Keratinocyte (primary cell): ENCODE measurements at regions not wholly inside any gene's neighbourhood (a gene's known extent, or its start where the extent isn't known, plus 50 kb on each side); places are given as distances from the start of the nearest gene placed in this dataset.

Experiments
- DNase-seq: peaks from one replicate; pipeline ENCODE4 v3.0.0-alpha.2; 2011; ENCODE audit warnings: low read depth, missing footprints, low spot score
- FAIRE-seq: peaks from 2 replicates; lab custom pipeline; 2011; peaks lifted over from hg19 to GRCh38; lab: Jason Lieb, UNC
- H2AFZ ChIP-seq: 2 replicates; pipeline ENCODE4 v1.6.0; 2012; ENCODE audit warnings: low read length, control low read depth, inconsistent platforms; ENCODE audit not compliant: control insufficient read depth
- H3K27ac ChIP-seq: 2 replicates; pipeline ENCODE4 v1.5.1; 2011; ENCODE audit warnings: low read length; ENCODE audit not compliant: control insufficient read depth, insufficient read depth
- H3K27me3 ChIP-seq: 3 replicates; pipeline ENCODE4 v1.6.0; 2011; ENCODE audit warnings: low read length; ENCODE audit not compliant: control insufficient read depth, insufficient read depth; ENCODE audit errors: extremely low read depth
- H3K36me3 ChIP-seq, 2 experiments: 2 replicates in 1 of 2; 3 replicates in 1 of 2; pipeline ENCODE4 v1.5.1; 2011; ENCODE audit warnings: low read length in 2 of 2, mild to moderate bottlenecking in 1 of 2; ENCODE audit not compliant: control insufficient read depth in 2 of 2, insufficient read depth in 2 of 2; ENCODE audit errors: extremely low read depth in 1 of 2
- H3K4me1 ChIP-seq: 3 replicates; pipeline ENCODE4 v1.5.1; 2011; ENCODE audit warnings: low read length; ENCODE audit not compliant: control insufficient read depth, insufficient read depth; ENCODE audit errors: extremely low read depth
- H3K4me2 ChIP-seq: 3 replicates; pipeline ENCODE4 v1.6.0; 2011; ENCODE audit warnings: low read depth, low read length; ENCODE audit not compliant: control insufficient read depth, insufficient read depth; ENCODE audit errors: extremely low read depth
- H3K4me3 ChIP-seq, 3 experiments: fragments of 200-600 bp in 1 of 3; sonication (generic) in 1 of 3; 2 replicates in 2 of 3; 3 replicates in 1 of 3; pipeline ENCODE4 v1.5.1; 2011 to 2016; ENCODE audit warnings: low read length in 3 of 3, mild to moderate bottlenecking in 3 of 3, control low read depth in 2 of 3, inconsistent platforms in 1 of 3, low read depth in 1 of 3, mixed read lengths in 1 of 3, mixed run types in 1 of 3, moderate library complexity in 1 of 3; ENCODE audit not compliant: control insufficient read depth in 2 of 3, insufficient read depth in 2 of 3; ENCODE audit errors: extremely low read depth in 1 of 3
- H3K79me2 ChIP-seq: 2 replicates; pipeline ENCODE4 v1.6.0; 2012; ENCODE audit warnings: low read length; ENCODE audit not compliant: control insufficient read depth, insufficient read depth
- H3K9ac ChIP-seq: 3 replicates; pipeline ENCODE4 v1.6.0; 2011; ENCODE audit warnings: low read length; ENCODE audit not compliant: control insufficient read depth, insufficient read depth; ENCODE audit errors: extremely low read depth
- H3K9me1 ChIP-seq: 3 replicates; pipeline ENCODE4 v1.6.0; 2011; ENCODE audit warnings: low read length; ENCODE audit not compliant: control insufficient read depth, insufficient read depth; ENCODE audit errors: extremely low read depth
- H3K9me3 ChIP-seq: 2 replicates; pipeline ENCODE4 v1.5.1; 2012; ENCODE audit warnings: low read depth, low read length; ENCODE audit not compliant: control insufficient read depth
- H4K20me1 ChIP-seq: 3 replicates; pipeline ENCODE4 v1.6.0; 2011; ENCODE audit warnings: low read length; ENCODE audit not compliant: control insufficient read depth, insufficient read depth; ENCODE audit errors: extremely low read depth
- EZH2 ChIP-seq: IDR thresholded peaks from one replicate; pipeline ENCODE4 v1.6.1; 2012; ENCODE audit warnings: inconsistent platforms, mild to moderate bottlenecking, low read length, moderate library complexity
- dilution Hi-C: fragments of 300-500 bp; cut with MboI; formaldehyde crosslinking; loops from one replicate; pipeline ENCODE4 v1.7.0; 2020; ENCODE audit warnings: low sequenced_read_pairs; ENCODE audit not compliant: extremely low pct_ligation_motif_present
- TF ChIP-seq, protein P1 (sequence below), 3 experiments: IDR thresholded peaks in 1 of 3; conservative IDR thresholded peaks in 1 of 3; optimal IDR thresholded peaks in 1 of 3; 2 replicates in 2 of 3; 3 replicates in 1 of 3; pipeline versions ENCODE3 to v1.5.1; 2011; ENCODE audit warnings: low read length in 3 of 3, mild to moderate bottlenecking in 3 of 3, moderate library complexity in 2 of 3, control low read depth in 1 of 3, inconsistent platforms in 1 of 3; ENCODE audit not compliant: insufficient read depth in 2 of 3; ENCODE audit errors: extremely low read depth in 1 of 3

DNA sequence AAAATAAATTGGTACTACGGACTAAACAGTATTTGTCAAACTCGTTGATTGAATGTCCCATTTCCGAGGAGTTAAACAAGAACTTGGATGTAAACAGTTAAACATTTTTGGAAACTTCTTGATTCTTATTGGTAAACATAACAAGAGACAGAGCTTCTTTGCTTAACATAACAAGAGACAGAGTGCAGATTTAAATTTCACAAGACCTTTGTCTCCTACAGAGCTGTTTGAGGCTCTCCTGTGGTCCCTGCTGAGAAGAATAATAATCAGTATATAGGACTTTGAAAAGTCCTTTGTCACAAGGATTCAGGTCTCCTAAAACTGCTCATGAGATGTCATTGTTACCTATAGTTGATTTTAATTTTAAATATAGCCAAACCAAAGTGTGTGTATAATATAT, 170.6 kb upstream of the C21orf91 start:
- TF ChIP-seq EZH2: no peak
- TF ChIP-seq, protein P1, sequence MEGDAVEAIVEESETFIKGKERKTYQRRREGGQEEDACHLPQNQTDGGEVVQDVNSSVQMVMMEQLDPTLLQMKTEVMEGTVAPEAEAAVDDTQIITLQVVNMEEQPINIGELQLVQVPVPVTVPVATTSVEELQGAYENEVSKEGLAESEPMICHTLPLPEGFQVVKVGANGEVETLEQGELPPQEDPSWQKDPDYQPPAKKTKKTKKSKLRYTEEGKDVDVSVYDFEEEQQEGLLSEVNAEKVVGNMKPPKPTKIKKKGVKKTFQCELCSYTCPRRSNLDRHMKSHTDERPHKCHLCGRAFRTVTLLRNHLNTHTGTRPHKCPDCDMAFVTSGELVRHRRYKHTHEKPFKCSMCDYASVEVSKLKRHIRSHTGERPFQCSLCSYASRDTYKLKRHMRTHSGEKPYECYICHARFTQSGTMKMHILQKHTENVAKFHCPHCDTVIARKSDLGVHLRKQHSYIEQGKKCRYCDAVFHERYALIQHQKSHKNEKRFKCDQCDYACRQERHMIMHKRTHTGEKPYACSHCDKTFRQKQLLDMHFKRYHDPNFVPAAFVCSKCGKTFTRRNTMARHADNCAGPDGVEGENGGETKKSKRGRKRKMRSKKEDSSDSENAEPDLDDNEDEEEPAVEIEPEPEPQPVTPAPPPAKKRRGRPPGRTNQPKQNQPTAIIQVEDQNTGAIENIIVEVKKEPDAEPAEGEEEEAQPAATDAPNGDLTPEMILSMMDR (optimal IDR thresholded peaks at IDR 0.05 in 1 of 3, IDR thresholded peaks at IDR 0.05 in 1 of 3, conservative IDR thresholded peaks at IDR 0.05 in 1 of 3; ENCODE audit: extremely low read depth in 1 of 3, insufficient read depth in 2 of 3, low read length in 3 of 3): no peak
- no peak overlapping the region for H3K27ac ChIP-seq
- no peaks in the 10 kb centered on the region for H3K27me3 ChIP-seq
- dilution Hi-C loops: no loop called here
- H3K9me1 ChIP-seq: no peaks in the 10 kb centered on the region
- H2AFZ ChIP-seq: no peak overlapping the region
- no peak overlapping the region for H3K9ac ChIP-seq
- no peak for FAIRE-seq
- H4K20me1 ChIP-seq: no peaks in the 10 kb centered on the region
- H3K9me3 ChIP-seq: no peaks in the 10 kb centered on the region
- H3K36me3 ChIP-seq: no peaks in the 10 kb centered on the region
- H3K4me3 ChIP-seq: no peak overlapping the region
- no peak overlapping the region for H3K4me2 ChIP-seq
- no peak for DNase-seq
- no peaks in the 10 kb centered on the region for H3K79me2 ChIP-seq
- no peaks in the 10 kb centered on the region for H3K4me1 ChIP-seq

DNA sequence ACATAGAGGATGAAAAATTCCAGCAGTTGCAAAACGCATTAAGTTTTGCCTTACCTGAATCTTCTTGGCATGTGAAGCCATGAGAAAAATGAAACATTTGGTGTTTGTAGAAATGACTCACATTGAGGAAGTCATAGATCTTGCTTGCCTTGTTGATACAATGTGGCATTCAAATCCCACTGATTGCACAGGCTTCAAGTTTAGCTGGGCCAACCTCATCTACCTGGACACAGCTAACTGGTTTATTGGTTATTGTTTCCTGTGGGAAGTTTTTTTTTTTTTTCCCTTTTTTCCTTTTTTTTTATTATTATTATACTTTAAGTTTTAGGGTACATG, 168.9 kb upstream of the C21orf91 start:
- Histone ChIP-seq H3K27me3 (no peaks in the 10 kb centered on the region), H3K9me3 (no peaks in the 10 kb centered on the region), H3K79me2 (no peaks in the 10 kb centered on the region), H3K27ac (no peak overlapping the region), H4K20me1 (no peaks in the 10 kb centered on the region), H3K4me1 (no peaks in the 10 kb centered on the region), H3K4me2 (no peak overlapping the region), H3K9me1 (no peaks in the 10 kb centered on the region), H3K9ac (no peak overlapping the region), H2AFZ (no peak overlapping the region), H3K4me3 (no peak overlapping the region), H3K36me3 (no peaks in the 10 kb centered on the region)
- DNase-seq: no peak
- TF ChIP-seq EZH2: no peak
- TF ChIP-seq, protein P1 (optimal IDR thresholded peaks at IDR 0.05 in 1 of 3, IDR thresholded peaks at IDR 0.05 in 1 of 3, conservative IDR thresholded peaks at IDR 0.05 in 1 of 3; ENCODE audit: extremely low read depth in 1 of 3, insufficient read depth in 2 of 3, low read length in 3 of 3): no peak
- FAIRE-seq: no peak
- dilution Hi-C loops: no loop called here
